ENCODE measurements at regions not wholly inside any gene's neighbourhood (a gene's known extent, or its start where the extent isn't known, plus 50 kb on each side); places are given as distances from the start of the nearest gene placed in this dataset.
"Not testable (repeated sequence)": the region's sequence is repeated elsewhere in the genome, so short reads cannot be mapped to it uniquely, and the experiment has no call there.

DNA sequence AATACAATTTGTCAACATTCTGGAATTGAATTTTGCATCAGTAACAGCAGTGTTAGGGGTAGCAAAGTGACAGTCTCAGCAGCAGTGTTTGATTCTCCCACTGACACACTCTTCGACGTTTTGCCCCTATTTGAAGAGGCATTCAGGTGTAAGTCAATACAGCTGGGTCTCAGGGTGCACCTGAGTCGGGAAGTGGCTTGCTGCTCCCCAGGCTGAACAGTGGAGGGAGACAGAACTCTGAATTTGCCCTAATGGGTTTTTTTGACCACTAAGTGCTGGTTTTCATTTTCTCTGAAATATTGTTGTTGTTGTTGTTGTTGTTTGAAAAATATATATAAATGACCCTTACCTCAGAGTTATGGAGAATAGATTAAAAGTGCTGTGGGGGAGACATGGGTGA is 223.2 kb downstream of the TLR4 start:
- ATAC-seq (ENCODE audit: poor library complexity) (no peak), DNase-seq (no peak)
- intact Hi-C loops (cut with DNase I), result no loop called here

DNA sequence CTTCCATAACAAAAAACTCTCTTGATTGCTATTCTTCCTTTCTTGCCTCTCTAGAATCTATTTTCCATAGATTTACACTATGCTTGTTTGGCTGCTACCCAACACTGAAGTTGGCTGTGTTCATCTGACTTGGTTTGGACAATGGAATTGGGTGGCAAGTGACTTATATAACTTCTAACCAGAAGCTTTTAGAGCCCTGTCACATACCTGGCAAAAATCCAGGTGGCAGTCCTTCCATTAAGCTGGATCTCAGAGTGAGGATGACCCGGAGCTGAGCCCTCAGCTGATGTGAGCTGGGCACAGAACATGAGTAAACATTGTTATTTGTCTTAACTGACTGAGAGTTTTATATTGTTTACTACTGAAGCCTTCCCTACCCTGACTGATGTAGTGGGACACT is 225.7 kb downstream of the TLR4 start:
- DNase-seq (no peak), ATAC-seq (ENCODE audit: poor library complexity) (no peak)
- intact Hi-C loops (cut with DNase I), result no loop called here

DNA sequence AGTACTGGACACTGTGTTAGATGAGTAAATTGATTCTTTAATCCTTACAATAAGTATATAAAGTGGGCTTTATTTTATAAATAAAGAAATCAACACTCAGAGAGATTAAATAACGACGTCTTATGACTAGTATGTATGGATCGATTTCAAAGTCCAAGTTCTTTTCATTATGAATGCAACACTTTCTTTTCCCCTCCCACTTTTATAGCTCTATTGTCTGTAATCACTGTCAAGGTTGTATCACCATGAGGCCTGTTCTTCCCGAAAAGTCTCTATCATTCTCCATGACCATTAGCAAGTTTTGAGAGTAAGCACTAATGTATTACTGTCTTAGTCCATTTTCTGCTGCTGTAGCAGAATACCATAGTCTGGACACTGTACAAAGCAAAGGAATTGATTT is 228.4 kb downstream of the TLR4 start:
- intact Hi-C loops (cut with DNase I), result no loop called here
- DNase-seq (no peak), ATAC-seq (ENCODE audit: poor library complexity) (no peak)

DNA sequence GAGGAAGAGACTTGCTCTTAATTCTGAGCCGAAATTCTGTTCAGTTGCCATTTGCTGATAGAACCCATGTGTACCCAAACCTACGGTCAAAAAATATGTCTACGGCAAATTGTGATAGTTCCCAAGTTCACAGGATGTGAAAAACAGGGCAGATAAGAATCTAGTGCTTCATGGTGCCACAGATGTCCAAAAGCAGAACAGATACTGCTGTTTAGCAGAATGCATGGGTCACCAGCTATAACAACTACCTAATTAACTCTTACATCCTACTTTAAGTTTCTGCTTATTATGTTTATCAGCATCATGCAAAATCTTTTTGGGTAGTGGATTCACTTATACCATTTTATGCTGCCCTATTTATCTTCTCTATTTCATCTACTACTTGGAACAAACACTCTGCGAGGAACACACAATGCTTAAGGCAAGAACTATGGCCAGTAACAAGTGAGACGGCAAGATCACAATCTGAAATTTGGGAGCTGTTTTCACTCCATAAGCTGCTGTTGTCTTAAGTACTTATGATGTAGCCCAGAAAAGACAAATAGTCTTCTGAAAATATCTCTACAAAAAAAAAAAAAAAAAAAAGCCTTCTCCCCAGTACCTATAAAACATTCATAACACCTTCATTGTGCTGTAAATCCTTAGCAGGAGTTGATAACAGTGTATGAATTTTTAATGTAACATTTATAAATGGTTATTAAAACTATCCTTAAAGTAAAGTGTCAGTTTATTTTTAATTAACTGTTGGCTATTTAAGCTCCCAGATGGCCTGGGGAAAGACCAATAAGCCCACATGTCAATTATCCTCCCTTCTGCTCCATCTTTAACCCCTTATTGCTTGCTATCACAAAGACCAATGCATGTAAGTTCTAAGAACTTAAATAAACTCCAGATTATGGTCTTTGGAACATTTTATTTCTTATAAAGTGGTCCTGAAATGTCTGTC is 232.3 kb downstream of the TLR4 start:
- intact Hi-C loops (cut with DNase I), result no loop called here
- ATAC-seq (ENCODE audit: poor library complexity) (peak; percentile 25), DNase-seq (no peak)

DNA sequence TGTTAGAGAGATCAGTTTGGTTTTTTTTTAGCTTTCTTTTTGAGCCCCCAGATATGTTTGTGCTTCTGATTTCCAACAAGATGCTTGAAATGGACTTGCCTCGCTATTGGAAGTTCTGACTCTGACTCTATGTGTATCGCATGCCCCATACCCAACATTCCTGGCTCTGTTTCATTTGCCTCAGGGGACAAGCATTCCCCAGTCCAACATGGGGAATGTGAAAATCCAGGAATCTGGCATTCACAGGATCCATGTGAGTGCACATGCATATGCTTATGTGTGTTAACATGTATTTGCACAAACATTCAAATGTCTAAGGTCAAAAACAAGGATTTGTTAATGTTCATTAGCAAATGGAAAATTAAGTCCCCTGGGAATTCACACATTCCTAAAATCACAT is 233.9 kb downstream of the TLR4 start:
- DNase-seq (no peak), ATAC-seq (ENCODE audit: poor library complexity) (no peak)
- intact Hi-C loops (cut with DNase I), result no loop called here

DNA sequence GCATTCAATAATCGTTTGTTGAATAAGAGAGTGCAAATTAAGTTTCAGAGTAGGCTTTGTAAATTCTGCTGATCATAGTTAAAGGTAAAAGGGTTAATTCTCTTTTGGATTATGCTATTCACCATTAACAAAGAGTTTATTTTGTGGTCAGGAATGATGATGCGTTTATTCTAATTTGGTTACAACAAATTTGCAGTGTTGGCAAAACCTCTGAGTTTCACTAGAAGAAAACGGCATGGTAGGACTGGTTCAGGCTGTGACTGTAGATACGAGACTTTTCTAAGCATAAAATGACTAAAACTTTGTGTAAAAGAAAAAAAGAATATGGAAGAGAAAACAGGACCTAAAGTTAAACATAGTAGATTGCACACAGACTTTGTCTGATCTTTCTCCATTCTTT is 234.7 kb downstream of the TLR4 start:
- no peak for DNase-seq
- ATAC-seq (ENCODE audit: poor library complexity), result no peak
- intact Hi-C loops (cut with DNase I), result no loop called here

DNA sequence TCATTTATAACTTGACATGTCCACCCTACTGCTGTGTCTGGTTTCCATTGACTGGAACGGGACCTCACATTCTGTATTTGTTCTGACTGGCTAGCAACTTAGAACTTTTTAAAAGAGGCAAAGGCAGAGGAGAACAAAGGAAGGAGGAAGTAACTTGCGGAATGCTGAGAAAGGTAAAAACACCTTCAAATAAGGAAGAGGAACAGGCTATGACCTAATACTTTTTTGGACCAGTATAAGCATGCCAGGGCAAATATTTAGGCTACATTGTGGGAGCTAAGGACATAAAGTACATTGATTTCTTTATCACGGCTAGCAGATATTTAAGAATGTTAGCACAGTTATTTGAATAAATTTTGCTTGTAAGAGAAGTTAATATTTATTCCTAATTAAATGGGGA is 240.5 kb downstream of the TLR4 start:
- intact Hi-C loops (cut with DNase I); ATAC-seq (ENCODE audit: poor library complexity); DNase-seq: not testable (repeated sequence)

DNA sequence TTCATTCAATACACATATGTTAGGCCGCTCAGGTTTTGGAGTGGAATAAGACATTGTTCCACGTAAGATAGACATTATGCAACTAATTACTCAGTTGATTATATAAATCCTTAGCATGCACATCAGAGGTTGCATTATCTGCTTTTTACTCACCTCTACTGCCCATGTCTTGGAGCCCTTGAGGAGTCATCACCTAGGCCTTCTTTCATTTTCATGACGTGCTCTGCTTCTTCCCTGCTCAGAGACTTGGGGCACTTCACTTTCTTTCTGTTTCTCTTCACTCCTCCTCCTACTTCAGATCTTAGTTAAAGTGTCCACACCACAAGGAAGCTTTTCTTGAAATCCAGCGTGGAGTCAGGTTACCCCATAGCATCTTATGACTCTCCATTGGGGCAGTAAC is 241.1 kb downstream of the TLR4 start:
- no peak for ATAC-seq (ENCODE audit: poor library complexity)
- intact Hi-C loops (cut with DNase I), result no loop called here
- no peak for DNase-seq

DNA sequence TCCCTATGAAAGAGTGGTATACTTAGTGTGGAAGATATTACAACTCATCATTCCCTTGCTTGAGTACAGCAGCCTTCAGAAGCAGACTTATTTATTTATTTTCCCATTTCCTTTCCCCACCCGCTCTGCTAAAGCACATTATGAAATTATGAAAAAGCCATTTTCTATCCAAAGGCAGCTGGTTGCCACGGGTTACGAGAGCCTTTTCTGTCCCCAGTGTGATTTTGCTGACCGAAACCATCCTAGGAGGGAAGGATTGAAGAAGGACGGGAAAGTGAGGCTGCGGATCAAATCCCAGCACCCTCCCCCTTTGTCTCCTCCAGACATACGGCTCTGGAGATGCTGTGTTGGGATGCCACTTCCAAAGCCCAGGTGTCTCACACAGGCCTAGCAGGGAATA is 246.9 kb downstream of the TLR4 start:
- DNase-seq, result no peak
- no peak for ATAC-seq (ENCODE audit: poor library complexity)
- intact Hi-C loops (cut with DNase I), result no loop called here

DNA sequence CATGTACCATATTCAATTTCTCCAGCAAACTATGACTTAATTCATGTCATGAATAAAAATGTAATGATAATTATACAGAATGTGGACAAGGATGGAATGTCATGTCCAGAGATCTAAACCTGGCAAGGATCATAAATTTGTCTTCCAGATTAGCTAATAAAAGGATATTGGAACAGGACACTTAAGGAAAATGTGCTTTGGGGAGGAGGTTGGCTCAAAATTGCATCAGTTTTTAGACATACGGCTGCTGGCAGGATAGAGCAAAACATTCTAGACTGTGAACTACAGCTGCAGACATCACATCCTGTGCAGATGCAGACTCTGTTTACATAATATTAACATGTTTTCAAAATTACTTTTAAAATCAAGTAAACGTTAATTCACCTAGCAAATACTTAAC is 248.4 kb downstream of the TLR4 start:
- ATAC-seq (ENCODE audit: poor library complexity) (no peak), DNase-seq (no peak)
- intact Hi-C loops (cut with DNase I), result no loop called here

DNA sequence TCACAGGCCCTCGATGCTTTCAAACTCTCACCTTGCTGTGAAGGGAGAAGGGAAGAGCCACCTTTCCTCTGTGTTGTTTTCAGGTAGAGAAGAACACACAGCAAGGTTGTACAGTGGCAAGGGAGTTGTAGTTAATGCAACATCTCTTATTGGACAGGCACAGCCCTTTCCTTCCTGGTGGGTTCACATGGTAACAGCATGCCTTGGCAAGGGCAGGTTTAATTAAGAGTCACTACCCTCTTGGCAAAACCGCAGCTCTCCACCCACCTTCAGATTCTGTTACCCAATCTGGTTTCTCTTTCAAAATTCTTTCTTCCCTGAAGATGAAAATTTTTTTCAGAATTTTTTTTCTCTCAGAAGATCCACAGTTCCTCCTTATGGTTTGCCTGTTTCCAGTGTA is 253.1 kb downstream of the TLR4 start:
- intact Hi-C loops (cut with DNase I), result no loop called here
- ATAC-seq (ENCODE audit: poor library complexity), result no peak
- DNase-seq, result no peak

DNA sequence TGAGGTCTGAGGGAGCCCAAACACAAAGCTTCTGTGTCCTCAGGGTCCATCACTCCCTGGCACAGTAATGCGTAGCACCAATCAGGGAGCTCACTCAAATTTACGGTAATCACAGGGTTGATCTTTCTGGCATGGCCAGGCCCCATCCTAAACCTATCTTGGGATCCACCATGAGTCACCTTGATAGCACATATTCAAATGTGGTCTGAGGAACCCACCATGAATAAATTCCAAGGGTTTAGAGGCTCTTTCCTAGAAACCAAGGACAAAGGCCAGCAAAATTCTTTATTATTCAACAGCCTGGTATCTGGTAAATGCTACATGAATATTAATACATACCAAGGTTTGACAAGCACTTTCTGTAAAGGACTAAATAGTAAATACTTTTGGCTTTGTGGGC is 254.5 kb downstream of the TLR4 start:
- DNase-seq, result no peak
- intact Hi-C loops (cut with DNase I), result no loop called here
- ATAC-seq (ENCODE audit: poor library complexity), result no peak

DNA sequence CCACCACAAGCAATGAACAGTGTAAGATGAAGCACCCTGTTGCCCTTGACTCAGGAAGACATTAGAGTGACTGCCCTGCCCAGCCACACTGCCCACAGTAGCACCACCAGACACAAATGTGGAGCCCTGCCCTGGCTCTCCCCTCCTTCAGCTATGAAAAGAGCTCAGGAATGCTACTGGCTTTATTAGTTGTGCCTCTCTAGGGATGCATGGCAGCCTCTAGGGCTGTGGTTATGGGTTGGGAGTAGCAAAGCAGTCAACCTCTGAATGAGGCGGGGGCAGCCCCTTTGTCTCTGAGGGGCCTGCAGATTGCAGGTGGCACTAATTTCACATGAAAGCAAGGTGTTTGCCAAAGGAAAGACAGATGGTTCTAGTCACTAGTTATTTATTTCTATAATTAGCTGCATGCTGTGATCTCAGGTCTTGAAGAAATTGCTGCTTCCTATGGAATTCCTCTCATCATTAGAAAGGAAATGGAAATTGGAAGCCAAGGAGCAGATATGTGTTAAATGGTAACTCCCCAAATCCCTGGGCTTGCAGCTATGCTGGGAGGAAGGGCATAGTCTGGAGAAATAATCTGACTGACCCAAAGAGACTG is 259.4 kb downstream of the TLR4 start:
- no peak for ATAC-seq (ENCODE audit: poor library complexity)
- intact Hi-C loops (cut with DNase I), result no loop called here
- no peak for DNase-seq

DNA sequence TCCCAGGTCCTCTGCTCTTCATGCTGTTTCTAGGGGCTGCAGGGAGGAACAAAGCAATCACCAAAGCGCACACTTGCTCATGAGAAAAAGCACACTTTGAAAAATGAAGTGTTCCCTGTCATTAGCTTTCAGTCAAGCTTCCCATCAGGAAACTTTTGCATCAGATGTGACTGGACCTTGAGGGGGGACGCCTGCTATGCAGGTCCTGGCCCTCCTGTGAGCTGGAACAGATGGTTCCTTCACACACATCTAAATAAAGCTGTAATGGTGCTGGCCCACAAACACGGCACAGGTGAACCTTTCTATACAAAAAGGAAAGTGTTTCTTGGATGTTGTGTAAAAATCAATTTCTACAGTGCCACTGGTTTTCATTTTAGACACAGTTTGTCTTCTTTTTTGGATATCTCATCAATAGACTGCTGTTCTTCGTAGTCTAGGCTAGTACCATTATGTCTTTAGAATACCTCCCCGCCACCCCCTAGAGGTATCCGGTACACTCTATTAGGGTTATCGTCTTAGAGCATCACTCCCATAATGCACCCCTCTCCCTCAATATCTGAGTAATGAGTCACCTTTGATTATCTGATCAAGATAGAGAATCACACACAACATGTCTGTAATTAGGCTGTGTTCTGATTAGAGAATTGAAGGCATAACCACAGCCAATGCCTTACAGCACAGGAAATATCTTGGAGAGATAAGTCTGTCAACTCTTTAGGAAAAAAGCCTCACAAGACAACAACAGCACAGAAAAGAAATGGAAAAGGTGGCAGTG is 266.3 kb downstream of the TLR4 start:
- intact Hi-C loops (cut with DNase I), result no loop called here
- ATAC-seq (ENCODE audit: poor library complexity) (no peak), DNase-seq (no peak)

DNA sequence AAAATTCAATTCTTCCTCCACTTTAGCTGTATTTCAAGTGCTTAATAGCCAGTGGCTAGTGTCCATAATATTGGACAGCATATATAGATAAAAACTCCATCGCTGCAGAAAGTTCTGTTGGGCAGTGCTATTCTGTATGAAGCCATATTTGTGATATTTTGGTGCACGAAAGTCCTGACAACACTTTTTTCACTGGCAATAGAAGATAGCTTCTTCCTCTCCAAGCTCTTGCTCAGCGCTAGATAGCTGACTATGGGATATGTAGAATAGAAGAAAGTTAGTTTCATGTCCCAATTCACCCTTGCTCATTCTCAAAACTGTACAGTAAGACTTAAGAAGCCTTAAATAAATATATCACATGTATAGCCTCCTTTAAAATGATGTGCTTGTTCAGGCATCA is 269.9 kb downstream of the TLR4 start:
- DNase-seq (no peak), ATAC-seq (ENCODE audit: poor library complexity) (no peak)
- intact Hi-C loops (cut with DNase I), result no loop called here

DNA sequence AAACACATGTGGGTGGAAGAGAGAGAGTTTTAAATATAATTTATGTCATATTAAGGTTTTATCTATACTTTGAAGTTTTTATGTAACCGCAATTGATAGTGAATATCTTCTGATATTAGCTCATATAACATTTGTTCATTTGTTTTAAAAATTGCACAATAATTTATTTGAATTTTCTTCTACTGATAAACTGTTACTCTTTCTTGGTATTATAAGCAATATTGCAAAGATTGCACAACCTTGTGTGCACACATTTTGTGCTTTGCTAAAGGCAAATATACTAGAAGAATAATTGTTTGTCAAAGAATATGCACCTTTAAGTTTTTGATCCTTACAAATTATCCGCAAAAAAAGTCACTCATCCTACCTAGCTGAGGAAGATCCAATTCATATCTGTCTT is 275.7 kb downstream of the TLR4 start:
- no peak for DNase-seq
- no peak for ATAC-seq (ENCODE audit: poor library complexity)
- intact Hi-C loops (cut with DNase I), result no loop called here

DNA sequence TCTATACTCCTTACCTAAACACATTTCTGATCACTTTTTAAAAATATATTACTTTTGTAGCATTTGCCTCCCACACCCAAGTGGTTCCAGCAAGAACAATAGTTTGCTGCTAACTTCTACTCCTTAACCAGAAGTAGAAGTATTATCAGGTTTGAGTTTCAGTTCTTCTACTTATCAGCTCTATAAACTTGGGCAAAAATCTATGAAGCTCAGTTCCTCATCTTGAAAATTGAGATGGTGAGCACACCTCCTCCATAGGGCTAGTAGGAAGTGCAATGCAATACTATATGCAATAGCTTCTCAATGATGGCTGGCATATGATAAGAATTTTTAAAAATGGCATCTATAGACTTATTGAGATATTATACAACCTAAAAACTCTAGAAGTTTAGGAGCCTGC is 283.7 kb downstream of the TLR4 start:
- no peak for ATAC-seq (ENCODE audit: poor library complexity)
- DNase-seq, result no peak
- intact Hi-C loops (cut with DNase I), result no loop called here

DNA sequence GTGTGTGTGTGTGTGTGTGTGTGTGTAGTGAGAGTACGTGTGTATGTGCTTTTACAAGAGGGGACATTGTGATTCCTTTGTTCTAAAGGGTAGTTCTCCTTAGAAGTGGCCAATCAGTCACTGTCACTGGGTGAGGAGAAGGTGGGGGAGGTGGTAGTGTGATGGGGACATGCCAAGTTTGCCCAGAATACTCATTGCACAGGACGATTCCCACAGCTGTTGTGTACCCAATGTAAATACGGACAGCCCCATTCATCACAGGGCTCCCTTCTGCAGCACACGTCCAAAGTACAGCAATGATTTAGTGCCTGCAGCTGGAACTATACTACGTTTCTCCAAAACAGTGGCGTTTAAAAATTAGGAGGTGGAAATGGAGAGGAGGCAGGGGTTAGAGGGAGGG is 287.8 kb downstream of the TLR4 start:
- intact Hi-C loops (cut with DNase I), result no loop called here
- ATAC-seq (ENCODE audit: poor library complexity) (no peak), DNase-seq (no peak)

DNA sequence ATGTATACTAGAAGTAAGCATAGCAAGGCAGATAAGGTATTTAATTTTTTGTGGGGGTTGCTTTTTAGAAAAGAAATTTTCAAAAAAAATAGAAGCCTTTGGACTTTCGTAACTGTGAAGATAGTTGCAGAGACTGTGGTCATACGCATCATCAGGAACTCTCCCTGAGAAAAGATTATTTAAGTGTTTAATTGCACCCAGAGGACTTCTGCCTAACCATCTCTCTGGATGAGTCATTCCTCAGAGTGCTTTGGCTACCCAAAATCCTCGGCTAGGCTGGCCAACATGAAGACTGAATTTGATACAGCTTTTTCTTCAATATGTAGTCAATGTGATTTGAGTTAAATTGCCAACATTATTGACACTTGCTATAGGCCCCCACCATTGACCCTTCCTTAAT is 296.4 kb downstream of the TLR4 start:
- no peak for ATAC-seq (ENCODE audit: poor library complexity)
- DNase-seq, result no peak

DNA sequence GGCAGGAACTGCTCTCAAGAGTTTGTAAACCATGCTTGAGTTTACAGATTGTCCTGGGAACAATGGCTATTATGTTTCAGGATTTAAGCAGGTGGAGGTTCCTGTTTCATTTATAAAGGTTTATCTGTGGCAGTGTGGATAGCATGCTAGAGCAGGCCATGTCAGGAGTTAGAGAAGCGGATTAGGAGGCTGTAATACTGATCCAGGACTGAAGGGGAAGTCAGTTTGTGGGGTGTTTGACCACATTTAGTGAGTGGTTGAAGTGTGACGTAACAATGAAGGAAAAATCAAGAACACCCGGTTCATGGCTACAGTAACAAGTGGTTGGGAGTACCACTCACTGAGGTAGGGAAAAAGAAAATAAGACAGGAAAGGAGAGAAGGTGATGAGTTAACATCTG is 299.0 kb downstream of the TLR4 start:
- ATAC-seq (ENCODE audit: poor library complexity) (no peak), DNase-seq (no peak)
- intact Hi-C loops (cut with DNase I), result no loop called here

More for the DNA sequence above, 296.4 kb downstream of the TLR4 start:
- intact Hi-C loops (cut with DNase I), result no loop called here
